ENCODE measurements at regions not wholly inside any gene's neighbourhood (a gene's known extent, or its start where the extent isn't known, plus 50 kb on each side); places are given as distances from the start of the nearest gene placed in this dataset.

GRCh38 chr1:82158981-82159380 is 358.2 kb downstream of the ADGRL2 start:
- Histone ChIP-seq H3K56ac (ENCODE audit: extremely low read depth, insufficient read depth, low read length) (no peak overlapping the region), H3K9ac (ENCODE audit: low read depth, low read length) (no peak overlapping the region), H3K18ac (ENCODE audit: low read depth, low read length) (no peak overlapping the region), H3K27ac (ENCODE audit: insufficient read depth, low read length) (no peak overlapping the region), H2AK9ac (replicated peaks; ENCODE audit: low read depth, low read length, poor library complexity) (no peak overlapping the region), H3K9me1 (ENCODE audit: insufficient read depth, low read length) (no peaks in the 10 kb centered on the region), H2BK5ac (ENCODE audit: low read depth, low read length, poor library complexity, severe bottlenecking) (no peak overlapping the region), H3K27me3 (ENCODE audit: control insufficient read depth, insufficient read depth, low read length) (no peaks in the 10 kb centered on the region), H3K4ac (ENCODE audit: low read depth, low read length) (no peak overlapping the region), H3K14ac (replicated peaks; ENCODE audit: low read depth, low read length) (no peak overlapping the region), H2BK15ac (ENCODE audit: low read depth, low read length) (no peak overlapping the region), H3K23ac (ENCODE audit: low read depth, low read length) (no peak overlapping the region), H3K4me2 (ENCODE audit: low read depth, low read length) (no peak overlapping the region), H3K79me1 (ENCODE audit: low read depth in 1 of 2, low read length in 2 of 2) (no peaks in the 10 kb centered on the region), H4K91ac (ENCODE audit: insufficient read depth, low read depth, low read length) (no peak overlapping the region), H3K9me3 (ENCODE audit: control insufficient read depth, insufficient read depth, low read length) (no peaks in the 10 kb centered on the region; the same call in 1 of the 2 replicates), H2BK20ac (ENCODE audit: low read depth, low read length) (no peak overlapping the region), H4K8ac (ENCODE audit: low read depth in 2 of 2, low read length in 2 of 2) (no peak overlapping the region), H3K36me3 (ENCODE audit: control insufficient read depth, insufficient read depth, low read length) (no peaks in the 10 kb centered on the region), H2AK5ac (ENCODE audit: low read depth, low read length) (no peak overlapping the region), H3K4me3 (ENCODE audit: insufficient read depth, low read depth, low read length) (no peak overlapping the region), H4K5ac (ENCODE audit: low read depth, low read length) (no peak overlapping the region), H3K4me1 (ENCODE audit: control insufficient read depth, insufficient read depth, low read length) (no peaks in the 10 kb centered on the region), H2AFZ (replicated peaks; ENCODE audit: low read length, poor library complexity) (no peak overlapping the region), H4K20me1 (ENCODE audit: insufficient read depth, low read length) (no peaks in the 10 kb centered on the region), H2BK120ac (ENCODE audit: low read depth, low read length) (no peak overlapping the region)
- BruUV-seq (replicated peaks), result no TSS peak
- no peak for ATAC-seq (ENCODE audit: low read depth)
- POLR2A ChIA-PET (ENCODE audit: unreplicated experiment), result no interaction called here
- intact Hi-C loops (cut with micrococcal nuclease) (no loop called here), in situ Hi-C loops (cut with MboI; ENCODE audit: low sequenced_read_pairs) (no loop called here), dilution Hi-C loops (cut with HindIII; ENCODE audit: low sequenced_read_pairs, unreplicated experiment) (no loop called here)
- WGBS, 2 experiments (ENCODE audit: extremely low coverage in 2 of 2, insufficient read length in 1 of 2), result no CpG with 5 or more reads among the region's 4 CpGs
- TF ChIP-seq, protein P1, sequence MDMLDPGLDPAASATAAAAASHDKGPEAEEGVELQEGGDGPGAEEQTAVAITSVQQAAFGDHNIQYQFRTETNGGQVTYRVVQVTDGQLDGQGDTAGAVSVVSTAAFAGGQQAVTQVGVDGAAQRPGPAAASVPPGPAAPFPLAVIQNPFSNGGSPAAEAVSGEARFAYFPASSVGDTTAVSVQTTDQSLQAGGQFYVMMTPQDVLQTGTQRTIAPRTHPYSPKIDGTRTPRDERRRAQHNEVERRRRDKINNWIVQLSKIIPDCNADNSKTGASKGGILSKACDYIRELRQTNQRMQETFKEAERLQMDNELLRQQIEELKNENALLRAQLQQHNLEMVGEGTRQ (IDR thresholded peaks at IDR 0.05; ENCODE audit: low read depth, low read length), result no peak
- no peak for DNase-seq
- CTCF ChIA-PET, result no interaction called here
